ENCODE measurements at regions not wholly inside any gene's neighbourhood (a gene's known extent, or its start where the extent isn't known, plus 50 kb on each side); places are given as distances from the start of the nearest gene placed in this dataset.

GRCh38 chr10:128979405-128979804, 487.6 kb upstream of the MGMT start:
- Mint-ChIP-seq H3K36me3 (ENCODE audit: insufficient read depth) (peaks cover 3% of the 10 kb centered on the region), H3K4me3 (no peak overlapping the region), H3K4me1 (ENCODE audit: low read depth in 2 of 2) (no peaks in the 10 kb centered on the region), H3K27me3 (peaks cover 0 to 6% of the 10 kb centered on the region in 2 donors), H3K9me3 (peaks cover under 1 to 2% of the 10 kb centered on the region in 2 donors), H3K27ac (no peak overlapping the region)
- no peak for DNase-seq
- ATAC-seq (replicated peaks) = no peak

DNA sequence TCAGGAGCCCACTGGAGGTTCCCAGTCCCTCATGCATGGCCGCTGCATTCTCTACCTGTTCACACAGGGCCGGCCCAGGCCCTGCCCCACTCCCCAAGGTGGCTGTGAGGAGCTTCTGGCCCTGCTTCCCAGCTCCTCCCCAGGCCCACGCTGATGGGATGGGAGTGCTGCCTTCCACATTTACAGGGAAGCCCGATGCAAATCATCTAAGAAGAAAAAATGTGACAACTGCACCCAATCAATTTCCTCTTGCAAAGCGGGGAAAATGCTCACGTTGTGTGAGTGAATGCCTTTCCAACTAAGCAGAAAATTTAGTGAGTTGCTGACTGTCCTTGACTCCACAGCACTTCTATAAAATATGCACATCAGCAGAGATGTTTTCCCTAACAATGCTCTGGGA, 485.8 kb upstream of the MGMT start:
- H3K4me1 Mint-ChIP-seq (ENCODE audit: low read depth in 2 of 2) = no peaks in the 10 kb centered on the region
- peaks cover 4 to 6% of the 10 kb centered on the region in 2 donors for H3K9me3 Mint-ChIP-seq
- peaks cover 0 to 6% of the 10 kb centered on the region in 2 donors for H3K27me3 Mint-ChIP-seq
- DNase-seq (no peak), ATAC-seq (replicated peaks) (no peak)
- H3K27ac Mint-ChIP-seq = no peak overlapping the region
- no peak overlapping the region for H3K4me3 Mint-ChIP-seq
- peaks cover 3% of the 10 kb centered on the region for H3K36me3 Mint-ChIP-seq (ENCODE audit: insufficient read depth)

DNA sequence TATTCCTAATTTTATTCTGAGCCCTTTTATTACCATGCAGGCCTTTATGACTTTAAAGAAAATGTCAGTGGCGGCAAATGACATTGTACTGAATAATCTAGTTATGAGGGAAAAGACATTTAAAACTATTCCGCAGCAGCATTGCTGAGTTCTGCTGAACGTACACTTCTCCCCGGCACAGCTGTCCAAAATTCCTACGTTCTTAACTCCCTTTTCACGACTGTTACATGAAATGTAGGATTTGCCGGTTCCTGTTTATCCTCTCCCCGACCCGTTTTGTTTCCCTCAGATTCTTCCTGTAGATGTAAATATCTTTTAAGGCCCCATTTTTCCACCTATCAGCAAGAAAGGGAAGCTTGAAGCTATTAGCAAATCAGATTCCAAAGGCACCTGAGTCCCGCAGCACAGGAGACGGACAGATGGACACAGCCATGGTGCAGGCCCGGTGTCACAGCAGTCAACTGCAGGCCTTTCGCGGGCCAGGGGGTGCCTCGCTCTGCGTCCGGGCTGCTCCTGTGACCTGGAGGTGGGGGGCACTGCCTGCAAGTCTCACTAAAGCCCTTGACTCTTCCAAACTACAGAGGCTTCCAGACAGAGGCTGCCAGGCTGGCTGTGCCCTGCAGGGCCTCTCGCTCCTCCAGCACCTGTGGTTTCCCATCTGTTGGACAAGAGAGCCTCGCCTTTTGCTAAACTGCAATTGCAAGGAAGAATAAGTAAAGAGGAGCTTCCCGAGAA, 485.0 kb upstream of the MGMT start:
- Mint-ChIP-seq H3K27ac (no peak overlapping the region), H3K4me3 (no peak overlapping the region), H3K27me3 (peaks cover 0 to 8% of the 10 kb centered on the region in 2 donors), H3K4me1 (ENCODE audit: low read depth in 2 of 2) (no peaks in the 10 kb centered on the region), H3K36me3 (ENCODE audit: insufficient read depth) (peaks cover 3% of the 10 kb centered on the region), H3K9me3 (peaks cover 4 to 6% of the 10 kb centered on the region in 2 donors)
- ATAC-seq (replicated peaks) (no peak), DNase-seq (no peak)

GRCh38 chr10:128982616-128982915, 484.5 kb upstream of the MGMT start:
- peaks cover under 1% of the 10 kb centered on the region for H3K36me3 Mint-ChIP-seq (ENCODE audit: insufficient read depth)
- ATAC-seq (replicated peaks) = no peak

DNA sequence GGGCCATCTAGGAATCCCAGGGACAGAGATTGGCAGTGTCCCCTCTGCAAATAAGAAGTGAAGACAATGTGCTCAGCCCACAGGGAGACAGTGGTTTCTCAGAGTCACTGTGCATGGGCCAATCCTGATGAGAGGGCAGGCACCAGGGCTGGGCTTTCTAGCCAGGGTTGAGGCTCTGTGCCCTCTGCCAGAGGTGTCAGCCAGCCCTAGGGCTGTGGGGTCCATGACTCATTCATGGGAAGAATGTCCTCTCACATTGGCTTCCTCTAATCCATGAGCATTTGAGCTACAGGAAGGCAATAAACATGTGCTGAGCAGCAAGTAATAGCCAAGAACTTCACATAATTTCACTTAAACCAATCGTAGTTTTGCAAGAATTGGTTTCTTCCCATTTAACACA, 482.0 kb upstream of the MGMT start:
- Mint-ChIP-seq H3K27ac (no peak overlapping the region), H3K4me3 (no peak overlapping the region), H3K9me3 (peaks cover 2 to 6% of the 10 kb centered on the region in 2 donors), H3K36me3 (ENCODE audit: insufficient read depth) (no peaks in the 10 kb centered on the region), H3K27me3 (peaks cover 2 to 9% of the 10 kb centered on the region in 2 donors), H3K4me1 (ENCODE audit: low read depth in 2 of 2) (no peaks in the 10 kb centered on the region)
- ATAC-seq (replicated peaks) = no peak
- no peak for DNase-seq

More at GRCh38 chr10:128982616-128982915, 484.5 kb upstream of the MGMT start:
- H3K4me3 Mint-ChIP-seq = no peak overlapping the region
- H3K4me1 Mint-ChIP-seq (ENCODE audit: low read depth in 2 of 2) = no peaks in the 10 kb centered on the region
- H3K27me3 Mint-ChIP-seq = peaks cover 0 to 10% of the 10 kb centered on the region in 2 donors
- no peak overlapping the region for H3K27ac Mint-ChIP-seq
- H3K9me3 Mint-ChIP-seq = peaks cover 2 to 6% of the 10 kb centered on the region in 2 donors
- DNase-seq = no peak

DNA sequence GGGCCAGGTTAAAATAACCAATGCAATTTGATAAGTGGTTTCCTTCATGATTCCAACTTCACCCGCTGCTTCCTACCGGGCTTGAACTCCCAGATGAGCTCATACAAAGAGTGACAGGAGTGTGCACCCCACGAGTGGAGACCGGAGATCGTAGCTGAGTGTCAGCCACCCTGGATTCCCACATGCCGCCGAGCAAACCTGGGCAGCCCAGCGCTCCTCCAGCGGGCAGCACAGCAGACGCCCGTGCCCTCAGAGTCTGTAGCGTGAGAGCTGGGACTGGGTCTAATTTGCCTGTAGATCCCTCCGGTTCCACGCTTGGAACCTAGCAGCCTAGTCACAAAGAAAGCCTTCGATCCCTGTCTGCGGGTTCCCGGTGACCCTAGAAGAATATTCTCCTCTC, 476.1 kb upstream of the MGMT start:
- ATAC-seq (replicated peaks) = no peak
- peaks cover 2% of the 10 kb centered on the region for H3K36me3 Mint-ChIP-seq (ENCODE audit: insufficient read depth)
- H3K27me3 Mint-ChIP-seq = peaks cover 13 to 18% of the 10 kb centered on the region in 2 donors
- no peaks in the 10 kb centered on the region for H3K9me3 Mint-ChIP-seq
- no peak overlapping the region for H3K27ac Mint-ChIP-seq
- DNase-seq = no peak
- H3K4me3 Mint-ChIP-seq = no peak overlapping the region
- H3K4me1 Mint-ChIP-seq (ENCODE audit: low read depth in 2 of 2) = no peaks in the 10 kb centered on the region

GRCh38 chr10:128992770-128993169, 474.3 kb upstream of the MGMT start:
- no peak overlapping the region for H3K27ac Mint-ChIP-seq
- H3K4me3 Mint-ChIP-seq = no peak overlapping the region
- H3K36me3 Mint-ChIP-seq (ENCODE audit: insufficient read depth) = peaks cover 2% of the 10 kb centered on the region
- no peaks in the 10 kb centered on the region for H3K9me3 Mint-ChIP-seq
- H3K4me1 Mint-ChIP-seq (ENCODE audit: low read depth in 2 of 2) = no peaks in the 10 kb centered on the region
- ATAC-seq (replicated peaks) (no peak), DNase-seq (no peak)
- H3K27me3 Mint-ChIP-seq = peaks cover 9 to 13% of the 10 kb centered on the region in 2 donors

- no peak overlapping the region for H3K27ac Mint-ChIP-seq
Observed at GRCh38 chr10:128993443-128993842, 473.6 kb upstream of the MGMT start.

GRCh38 chr10:128993911-128994538, 473.0 kb upstream of the MGMT start:
- DNase-seq = no peak
- Mint-ChIP-seq H3K27me3 (peaks cover 9 to 13% of the 10 kb centered on the region in 2 donors), H3K36me3 (ENCODE audit: insufficient read depth) (peaks cover 2% of the 10 kb centered on the region), H3K4me3 (no peak overlapping the region), H3K9me3 (no peaks in the 10 kb centered on the region), H3K27ac (no peak overlapping the region), H3K4me1 (ENCODE audit: low read depth in 2 of 2) (no peaks in the 10 kb centered on the region)
- ATAC-seq (replicated peaks) = no peak

More at GRCh38 chr10:128993443-128993842, 473.6 kb upstream of the MGMT start:
- H3K36me3 Mint-ChIP-seq (ENCODE audit: insufficient read depth) = peaks cover 2% of the 10 kb centered on the region
- no peaks in the 10 kb centered on the region for H3K9me3 Mint-ChIP-seq
- no peak for ATAC-seq (replicated peaks)
- no peaks in the 10 kb centered on the region for H3K4me1 Mint-ChIP-seq (ENCODE audit: low read depth in 2 of 2)
- H3K27me3 Mint-ChIP-seq = peaks cover 9 to 13% of the 10 kb centered on the region in 2 donors
- DNase-seq = no peak
- H3K4me3 Mint-ChIP-seq = no peak overlapping the region

- DNase-seq = no peak
- H3K36me3 Mint-ChIP-seq (ENCODE audit: insufficient read depth) = peaks cover 2% of the 10 kb centered on the region
- H3K27me3 Mint-ChIP-seq = peaks cover 9 to 13% of the 10 kb centered on the region in 2 donors
- no peaks in the 10 kb centered on the region for H3K4me1 Mint-ChIP-seq (ENCODE audit: low read depth in 2 of 2)
- H3K4me3 Mint-ChIP-seq = no peak overlapping the region
- H3K9me3 Mint-ChIP-seq = no peaks in the 10 kb centered on the region
- H3K27ac Mint-ChIP-seq = no peak overlapping the region
- no peak for ATAC-seq (replicated peaks)
Observed at GRCh38 chr10:128994598-128995143, 472.4 kb upstream of the MGMT start.

DNA sequence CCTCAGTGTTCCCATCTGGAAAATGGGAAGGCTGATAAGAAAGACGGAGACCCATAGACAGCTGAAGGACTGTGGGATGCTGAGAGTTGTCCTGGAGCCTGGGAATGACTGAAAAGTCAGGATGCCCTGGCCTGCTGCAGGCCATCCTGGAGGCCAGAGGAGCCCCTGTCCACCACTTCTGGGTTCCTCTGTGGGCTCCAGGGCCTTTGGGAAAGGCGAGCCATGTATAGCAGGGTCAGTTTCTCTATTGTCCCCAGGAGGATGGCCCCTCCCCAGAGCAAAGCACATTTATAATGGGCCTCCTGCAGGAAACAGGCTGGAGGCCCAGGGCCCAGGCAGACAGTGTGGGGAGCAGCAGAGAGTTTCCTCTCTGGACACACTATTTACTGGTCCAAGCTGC, 471.4 kb upstream of the MGMT start:
- H3K36me3 Mint-ChIP-seq (ENCODE audit: insufficient read depth) = peaks cover 2% of the 10 kb centered on the region
- H3K4me3 Mint-ChIP-seq = no peak overlapping the region
- peaks cover 8 to 9% of the 10 kb centered on the region in 2 donors for H3K27me3 Mint-ChIP-seq
- no peaks in the 10 kb centered on the region for H3K9me3 Mint-ChIP-seq
- ATAC-seq (replicated peaks) = no peak
- H3K27ac Mint-ChIP-seq = no peak overlapping the region
- DNase-seq = no peak
- H3K4me1 Mint-ChIP-seq (ENCODE audit: low read depth in 2 of 2) = no peaks in the 10 kb centered on the region

- DNase-seq (no peak), ATAC-seq (replicated peaks) (no peak)
- H3K4me1 Mint-ChIP-seq (ENCODE audit: low read depth in 2 of 2) = no peaks in the 10 kb centered on the region
- H3K4me3 Mint-ChIP-seq = no peak overlapping the region
- peaks cover 5 to 9% of the 10 kb centered on the region in 2 donors for H3K27me3 Mint-ChIP-seq
- H3K9me3 Mint-ChIP-seq = no peaks in the 10 kb centered on the region
- no peak overlapping the region for H3K27ac Mint-ChIP-seq
- H3K36me3 Mint-ChIP-seq (ENCODE audit: insufficient read depth) = peaks cover 2% of the 10 kb centered on the region
Observed at GRCh38 chr10:128996092-128996491, 470.9 kb upstream of the MGMT start.

DNA sequence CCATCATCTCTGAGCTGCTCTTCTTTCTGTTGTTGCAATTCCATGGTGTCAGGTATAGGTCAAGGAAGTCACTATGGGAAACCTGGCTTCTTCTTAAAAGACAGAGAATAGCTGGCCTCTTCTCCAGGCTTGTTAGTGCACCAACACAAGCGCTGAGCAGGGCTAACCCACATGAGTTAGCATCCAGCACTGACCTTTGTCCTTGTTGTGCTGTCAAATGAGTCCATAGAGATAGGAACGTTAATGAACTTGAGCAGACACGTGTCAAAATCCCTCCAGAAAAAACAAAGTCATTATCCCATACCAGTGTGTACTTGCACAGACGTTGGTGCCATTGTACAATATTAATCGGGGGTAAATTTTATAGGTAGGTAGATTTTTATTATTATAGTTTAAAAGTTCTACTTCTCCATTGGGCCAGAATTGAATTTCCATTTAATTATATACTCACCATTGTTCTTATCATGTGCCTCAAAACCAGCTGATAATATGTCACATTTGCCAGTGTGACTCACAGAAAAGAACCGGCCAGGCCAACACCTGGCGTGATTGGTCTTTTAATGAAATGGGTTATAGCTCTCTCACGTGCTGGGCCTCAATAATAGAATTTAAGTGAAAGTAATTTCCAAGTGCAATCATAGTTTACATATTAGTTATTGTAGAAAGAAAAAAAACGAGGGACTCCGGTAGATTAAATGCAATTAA, 468.8 kb upstream of the MGMT start:
- Mint-ChIP-seq H3K36me3 (ENCODE audit: insufficient read depth) (peaks cover 2% of the 10 kb centered on the region), H3K27me3 (peaks cover 0 to 4% of the 10 kb centered on the region in 2 donors), H3K4me1 (ENCODE audit: low read depth in 2 of 2) (no peaks in the 10 kb centered on the region), H3K4me3 (no peak overlapping the region), H3K9me3 (no peaks in the 10 kb centered on the region), H3K27ac (no peak overlapping the region)
- DNase-seq = no peak
- no peak for ATAC-seq (replicated peaks)

Data from effector memory CD8-positive, alpha-beta T cell (primary cell).